ENCODE measurements at regions not wholly inside any gene's neighbourhood (a gene's known extent, or its start where the extent isn't known, plus 50 kb on each side); places are given as distances from the start of the nearest gene placed in this dataset.
A peak's percentile ranks its signal among the peaks of the same experiment; 100 is the strongest.
"Not testable (repeated sequence)": the region's sequence is repeated elsewhere in the genome, so short reads cannot be mapped to it uniquely, and the experiment has no call there.

- DNase-seq (ENCODE audit: low spot score) = no peak
Observed at GRCh38 chrX:125505207-125505606, 185.5 kb downstream of the TEX13C start.

GRCh38 chrX:125507119-125507518, 187.4 kb downstream of the TEX13C start:
- peak; percentile 3 for DNase-seq (ENCODE audit: low spot score)

GRCh38 chrX:125520029-125520428, 200.4 kb downstream of the TEX13C start:
- no peak for DNase-seq (ENCODE audit: low spot score)

- DNase-seq (ENCODE audit: low spot score) = no peak
Observed at GRCh38 chrX:125522752-125523151, 203.1 kb downstream of the TEX13C start.

GRCh38 chrX:125532411-125533089, 212.9 kb downstream of the TEX13C start:
- no peak for DNase-seq (ENCODE audit: low spot score)

GRCh38 chrX:125533352-125533751, 213.7 kb downstream of the TEX13C start:
- no peak for DNase-seq (ENCODE audit: low spot score)

- no peak for DNase-seq (ENCODE audit: low spot score)
Observed at GRCh38 chrX:125544031-125544660, 224.5 kb downstream of the TEX13C start.

GRCh38 chrX:125544856-125545255, 225.2 kb downstream of the TEX13C start:
- DNase-seq (ENCODE audit: low spot score) = no peak

GRCh38 chrX:125577479-125577878, 257.8 kb downstream of the TEX13C start:
- DNase-seq (ENCODE audit: low spot score) = no peak

GRCh38 chrX:125604448-125604847, 284.8 kb downstream of the TEX13C start:
- no peak for DNase-seq (ENCODE audit: low spot score)

- no peak for DNase-seq (ENCODE audit: low spot score)
Observed at GRCh38 chrX:125605145-125605544, 285.5 kb downstream of the TEX13C start.

GRCh38 chrX:125614591-125615343, 295.1 kb downstream of the TEX13C start:
- DNase-seq (ENCODE audit: low spot score) = not testable (repeated sequence)

GRCh38 chrX:125620715-125621587, 301.3 kb downstream of the TEX13C start:
- DNase-seq (ENCODE audit: low spot score) = no peak

GRCh38 chrX:125621588-125621927, 301.9 kb downstream of the TEX13C start:
- no peak for DNase-seq (ENCODE audit: low spot score)

GRCh38 chrX:125622899-125623298, 303.2 kb downstream of the TEX13C start:
- no peak for DNase-seq (ENCODE audit: low spot score)

GRCh38 chrX:125627676-125628075, 308.0 kb downstream of the TEX13C start:
- DNase-seq (ENCODE audit: low spot score) = no peak

- DNase-seq (ENCODE audit: low spot score) = no peak
Observed at GRCh38 chrX:125628435-125628834, 308.8 kb downstream of the TEX13C start.

GRCh38 chrX:125641405-125641804, 321.7 kb downstream of the TEX13C start:
- no peak for DNase-seq (ENCODE audit: low spot score)

- DNase-seq (ENCODE audit: low spot score) = no peak
Observed at GRCh38 chrX:125646195-125646594, 326.5 kb downstream of the TEX13C start.

- no peak for DNase-seq (ENCODE audit: low spot score)
Observed at GRCh38 chrX:125651426-125651825, 331.8 kb downstream of the TEX13C start.

- DNase-seq (ENCODE audit: low spot score) = no peak
Observed at GRCh38 chrX:125654501-125654900, 334.8 kb downstream of the TEX13C start.

GRCh38 chrX:125673758-125674157, 354.1 kb downstream of the TEX13C start:
- no peak for DNase-seq (ENCODE audit: low spot score)
